Fibroblast of skin of left quadriceps (primary cell): ENCODE measurements at regions not wholly inside any gene's neighbourhood (a gene's known extent, or its start where the extent isn't known, plus 50 kb on each side); places are given as distances from the start of the nearest gene placed in this dataset.
"Not testable (repeated sequence)": the region's sequence is repeated elsewhere in the genome, so short reads cannot be mapped to it uniquely, and the experiment has no call there.

Source experiments
- DNase-seq, 2 experiments: peaks; one replicate each; pipeline ENCODE4 v3.0.0-alpha.2; 2013; ENCODE audit warnings: low read depth in 2 of 2

GRCh38 chr1:181172082-181172481 is 83.6 kb downstream of the IER5 start:
- no peak for DNase-seq

GRCh38 chr1:181173761-181174447 is 85.4 kb downstream of the IER5 start:
- no peak for DNase-seq

- DNase-seq, result no peak
Observed at GRCh38 chr1:181174861-181175260, 86.4 kb downstream of the IER5 start.

GRCh38 chr1:181175356-181175910 is 86.9 kb downstream of the IER5 start:
- DNase-seq, result no peak

GRCh38 chr1:181175955-181176354 is 87.5 kb downstream of the IER5 start:
- no peak for DNase-seq

- no peak for DNase-seq
Observed at GRCh38 chr1:181178241-181178879, 89.9 kb downstream of the IER5 start.

- DNase-seq, result no peak
Observed at GRCh38 chr1:181179279-181179986, 90.9 kb downstream of the IER5 start.

GRCh38 chr1:181179987-181180365 is 91.5 kb downstream of the IER5 start:
- peak in 1 of 2 experiments; percentile 7 for DNase-seq

GRCh38 chr1:181180407-181181031 is 92.0 kb downstream of the IER5 start:
- DNase-seq, result no peak

GRCh38 chr1:181181792-181182585 is 93.5 kb downstream of the IER5 start:
- DNase-seq, result no peak

- DNase-seq, result no peak
Observed at GRCh38 chr1:181184621-181185020, 96.1 kb downstream of the IER5 start.

GRCh38 chr1:181185461-181185860 is 97.0 kb downstream of the IER5 start:
- DNase-seq, result no peak

- not testable (repeated sequence) for DNase-seq
Observed at GRCh38 chr1:181186133-181186532, 97.6 kb downstream of the IER5 start.

GRCh38 chr1:181187337-181188126 is 99.0 kb downstream of the IER5 start:
- no peak for DNase-seq

- DNase-seq, result no peak
Observed at GRCh38 chr1:181189245-181189644, 100.7 kb downstream of the IER5 start.

GRCh38 chr1:181189691-181190363 is 101.3 kb downstream of the IER5 start:
- DNase-seq, result peak in 1 of 2 experiments; percentile 12

- no peak for DNase-seq
Observed at GRCh38 chr1:181190364-181191035, 102.0 kb downstream of the IER5 start.

- DNase-seq, result no peak
Observed at GRCh38 chr1:181191494-181192040, 103.1 kb downstream of the IER5 start.

- no peak for DNase-seq
Observed at GRCh38 chr1:181192316-181192715, 103.8 kb downstream of the IER5 start.
